ENCODE measurements at regions not wholly inside any gene's neighbourhood (a gene's known extent, or its start where the extent isn't known, plus 50 kb on each side); places are given as distances from the start of the nearest gene placed in this dataset.

DNA sequence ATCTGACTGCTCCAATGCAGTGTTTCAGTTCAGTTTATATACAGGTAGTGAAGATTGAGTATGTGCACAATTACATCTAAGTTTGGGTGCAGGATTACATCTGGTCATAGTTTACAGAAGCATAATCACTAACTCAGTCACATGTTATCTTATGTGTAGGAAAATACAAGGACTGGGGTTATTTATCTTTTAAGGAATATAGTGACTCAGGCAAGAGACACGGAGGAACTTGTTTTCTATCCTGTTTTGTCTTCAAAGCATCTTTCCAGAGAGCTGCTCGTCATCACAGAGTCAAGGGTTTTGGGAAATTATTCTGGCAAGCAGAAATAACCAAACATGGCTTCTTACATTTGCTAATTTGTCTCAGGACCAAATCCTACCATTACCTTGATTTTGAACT lies 1371.5 kb upstream of the TMEFF2 start:
- TF ChIP-seq, protein P1, sequence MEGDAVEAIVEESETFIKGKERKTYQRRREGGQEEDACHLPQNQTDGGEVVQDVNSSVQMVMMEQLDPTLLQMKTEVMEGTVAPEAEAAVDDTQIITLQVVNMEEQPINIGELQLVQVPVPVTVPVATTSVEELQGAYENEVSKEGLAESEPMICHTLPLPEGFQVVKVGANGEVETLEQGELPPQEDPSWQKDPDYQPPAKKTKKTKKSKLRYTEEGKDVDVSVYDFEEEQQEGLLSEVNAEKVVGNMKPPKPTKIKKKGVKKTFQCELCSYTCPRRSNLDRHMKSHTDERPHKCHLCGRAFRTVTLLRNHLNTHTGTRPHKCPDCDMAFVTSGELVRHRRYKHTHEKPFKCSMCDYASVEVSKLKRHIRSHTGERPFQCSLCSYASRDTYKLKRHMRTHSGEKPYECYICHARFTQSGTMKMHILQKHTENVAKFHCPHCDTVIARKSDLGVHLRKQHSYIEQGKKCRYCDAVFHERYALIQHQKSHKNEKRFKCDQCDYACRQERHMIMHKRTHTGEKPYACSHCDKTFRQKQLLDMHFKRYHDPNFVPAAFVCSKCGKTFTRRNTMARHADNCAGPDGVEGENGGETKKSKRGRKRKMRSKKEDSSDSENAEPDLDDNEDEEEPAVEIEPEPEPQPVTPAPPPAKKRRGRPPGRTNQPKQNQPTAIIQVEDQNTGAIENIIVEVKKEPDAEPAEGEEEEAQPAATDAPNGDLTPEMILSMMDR (IDR thresholded peaks at IDR 0.05): no peak
- TF ChIP-seq POLR2A (IDR thresholded peaks at IDR 0.05): no peak
- TF ChIP-seq POLR2AphosphoS5 (IDR thresholded peaks at IDR 0.05): no peak
- TF ChIP-seq EP300 (IDR thresholded peaks at IDR 0.05): no peak

Data from sigmoid colon (tissue), 4 donors.